ENCODE measurements at regions not wholly inside any gene's neighbourhood (a gene's known extent, or its start where the extent isn't known, plus 50 kb on each side); places are given as distances from the start of the nearest gene placed in this dataset.

DNA sequence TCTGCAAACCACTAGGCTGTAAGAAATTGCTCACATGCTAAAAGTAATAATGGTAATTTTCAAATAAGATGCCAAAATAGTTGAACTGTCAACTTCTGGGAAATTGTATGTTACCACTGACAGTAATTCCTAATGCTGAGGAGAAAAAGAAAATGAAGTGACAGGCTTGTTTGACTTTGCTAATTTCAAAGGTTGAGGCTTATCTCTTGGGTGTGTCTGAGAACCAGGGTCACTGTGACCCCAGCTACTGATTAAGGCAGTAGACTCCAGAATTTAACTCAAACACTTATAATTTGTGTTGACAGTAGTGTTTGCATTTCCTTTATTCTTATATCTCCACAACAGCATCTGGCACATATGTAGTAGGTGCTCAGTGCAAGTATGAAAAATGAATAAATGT is 74.6 kb upstream of the PDZRN3 start:
- no peak for TF ChIP-seq EZH2 (IDR thresholded peaks at IDR 0.05)
- TF ChIP-seq, protein P1, sequence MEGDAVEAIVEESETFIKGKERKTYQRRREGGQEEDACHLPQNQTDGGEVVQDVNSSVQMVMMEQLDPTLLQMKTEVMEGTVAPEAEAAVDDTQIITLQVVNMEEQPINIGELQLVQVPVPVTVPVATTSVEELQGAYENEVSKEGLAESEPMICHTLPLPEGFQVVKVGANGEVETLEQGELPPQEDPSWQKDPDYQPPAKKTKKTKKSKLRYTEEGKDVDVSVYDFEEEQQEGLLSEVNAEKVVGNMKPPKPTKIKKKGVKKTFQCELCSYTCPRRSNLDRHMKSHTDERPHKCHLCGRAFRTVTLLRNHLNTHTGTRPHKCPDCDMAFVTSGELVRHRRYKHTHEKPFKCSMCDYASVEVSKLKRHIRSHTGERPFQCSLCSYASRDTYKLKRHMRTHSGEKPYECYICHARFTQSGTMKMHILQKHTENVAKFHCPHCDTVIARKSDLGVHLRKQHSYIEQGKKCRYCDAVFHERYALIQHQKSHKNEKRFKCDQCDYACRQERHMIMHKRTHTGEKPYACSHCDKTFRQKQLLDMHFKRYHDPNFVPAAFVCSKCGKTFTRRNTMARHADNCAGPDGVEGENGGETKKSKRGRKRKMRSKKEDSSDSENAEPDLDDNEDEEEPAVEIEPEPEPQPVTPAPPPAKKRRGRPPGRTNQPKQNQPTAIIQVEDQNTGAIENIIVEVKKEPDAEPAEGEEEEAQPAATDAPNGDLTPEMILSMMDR (IDR thresholded peaks at IDR 0.05): no peak
- no peak for TF ChIP-seq EZH2phosphoT487 (IDR thresholded peaks at IDR 0.05)

Measured in neural progenitor cell (in vitro differentiated cells).